HepG2 (cell line): ENCODE measurements at regions not wholly inside any gene's neighbourhood (a gene's known extent, or its start where the extent isn't known, plus 50 kb on each side); places are given as distances from the start of the nearest gene placed in this dataset.

Source experiments
- DPF2 ChIP-seq: sonication (generic); formaldehyde crosslinking; IDR thresholded peaks from 2 replicates; pipeline ENCODE4 v1.4.0; 2020; ENCODE audit warnings: mild to moderate bottlenecking, low read depth, missing genetic modification reagents, borderline replicate concordance
- FOXP4 ChIP-seq: sonication (generic); formaldehyde crosslinking; IDR thresholded peaks from 2 replicates; pipeline ENCODE4 v1.4.0; 2020; ENCODE audit warnings: missing genetic modification reagents
- MTF2 ChIP-seq: sonication (generic); formaldehyde crosslinking; IDR thresholded peaks from 2 replicates; pipeline ENCODE4 v1.5.0; 2020; ENCODE audit warnings: missing genetic modification reagents, borderline replicate concordance
- PTBP1 ChIP-seq: fragments of 200-400 bp; formaldehyde crosslinking; IDR thresholded peaks from 2 replicates; pipeline ENCODE4 v1.6.1; 2018; ENCODE audit warnings: low read length, low read depth; ENCODE audit not compliant: poor library complexity, severe bottlenecking
- SNAPC4 ChIP-seq: sonication (generic); formaldehyde crosslinking; IDR thresholded peaks from 2 replicates; pipeline ENCODE4 v1.4.0; 2020; ENCODE audit warnings: mild to moderate bottlenecking, missing genetic modification reagents
- THAP7 ChIP-seq: sonication (generic); formaldehyde crosslinking; IDR thresholded peaks from 2 replicates; pipeline ENCODE4 v1.8.1; 2023; ENCODE audit warnings: mild to moderate bottlenecking, missing genetic modification reagents
- ZNF326 ChIP-seq: sonication (generic); formaldehyde crosslinking; IDR thresholded peaks from 2 replicates; pipeline ENCODE4 v1.4.0; 2020; ENCODE audit warnings: missing genetic modification reagents, borderline replicate concordance
- ZNF619 ChIP-seq: sonication (generic); formaldehyde crosslinking; IDR thresholded peaks from 2 replicates; pipeline ENCODE4 v1.4.0; 2020; ENCODE audit warnings: mild to moderate bottlenecking, missing genetic modification reagents
- ZNF777 ChIP-seq: sonication (generic); formaldehyde crosslinking; IDR thresholded peaks from 2 replicates; pipeline ENCODE4 v1.4.0; 2020; ENCODE audit warnings: missing genetic modification reagents
- ZNF788 ChIP-seq: sonication (generic); formaldehyde crosslinking; IDR thresholded peaks from 2 replicates; pipeline ENCODE4 v1.5.0; 2020; ENCODE audit warnings: mild to moderate bottlenecking, missing genetic modification reagents, borderline replicate concordance
- TF ChIP-seq, protein P1 (sequence below): sonication (generic); formaldehyde crosslinking; IDR thresholded peaks from 2 replicates; pipeline ENCODE4 v1.4.0; 2020; ENCODE audit warnings: missing genetic modification reagents, borderline replicate concordance

DNA sequence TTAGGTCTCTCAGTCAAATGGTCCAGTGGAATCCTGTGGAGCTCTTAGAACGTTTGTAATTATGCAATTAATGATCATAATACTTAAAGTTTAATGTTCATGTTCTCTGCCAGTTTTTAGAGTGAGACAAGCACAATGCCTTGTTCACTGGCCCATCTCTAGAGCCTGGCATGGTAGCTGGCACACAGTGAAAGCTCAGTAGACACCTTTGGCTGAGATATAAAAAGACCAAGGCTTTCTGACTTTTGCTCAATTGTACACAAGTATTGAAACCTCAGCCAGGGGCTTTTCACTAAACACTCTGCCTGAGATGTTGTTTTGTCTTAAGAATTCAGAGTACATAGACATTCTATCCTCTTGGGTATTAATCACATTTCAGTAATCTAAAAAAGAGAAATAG lies 241.8 kb upstream of the ATP2B1 start (continued):
- no peak for TF ChIP-seq THAP7
- TF ChIP-seq ZNF788 (CRISPR knock-in tag) = no peak
- TF ChIP-seq SNAPC4 (CRISPR knock-in tag) = no peak
- no peak for TF ChIP-seq ZNF777
- no peak for TF ChIP-seq DPF2 (CRISPR knock-in tag)
- TF ChIP-seq ZNF619 (CRISPR knock-in tag) = no peak
- TF ChIP-seq FOXP4 (CRISPR knock-in tag) = no peak
- TF ChIP-seq ZNF326 (CRISPR knock-in tag) = no peak
- TF ChIP-seq, protein P1, sequence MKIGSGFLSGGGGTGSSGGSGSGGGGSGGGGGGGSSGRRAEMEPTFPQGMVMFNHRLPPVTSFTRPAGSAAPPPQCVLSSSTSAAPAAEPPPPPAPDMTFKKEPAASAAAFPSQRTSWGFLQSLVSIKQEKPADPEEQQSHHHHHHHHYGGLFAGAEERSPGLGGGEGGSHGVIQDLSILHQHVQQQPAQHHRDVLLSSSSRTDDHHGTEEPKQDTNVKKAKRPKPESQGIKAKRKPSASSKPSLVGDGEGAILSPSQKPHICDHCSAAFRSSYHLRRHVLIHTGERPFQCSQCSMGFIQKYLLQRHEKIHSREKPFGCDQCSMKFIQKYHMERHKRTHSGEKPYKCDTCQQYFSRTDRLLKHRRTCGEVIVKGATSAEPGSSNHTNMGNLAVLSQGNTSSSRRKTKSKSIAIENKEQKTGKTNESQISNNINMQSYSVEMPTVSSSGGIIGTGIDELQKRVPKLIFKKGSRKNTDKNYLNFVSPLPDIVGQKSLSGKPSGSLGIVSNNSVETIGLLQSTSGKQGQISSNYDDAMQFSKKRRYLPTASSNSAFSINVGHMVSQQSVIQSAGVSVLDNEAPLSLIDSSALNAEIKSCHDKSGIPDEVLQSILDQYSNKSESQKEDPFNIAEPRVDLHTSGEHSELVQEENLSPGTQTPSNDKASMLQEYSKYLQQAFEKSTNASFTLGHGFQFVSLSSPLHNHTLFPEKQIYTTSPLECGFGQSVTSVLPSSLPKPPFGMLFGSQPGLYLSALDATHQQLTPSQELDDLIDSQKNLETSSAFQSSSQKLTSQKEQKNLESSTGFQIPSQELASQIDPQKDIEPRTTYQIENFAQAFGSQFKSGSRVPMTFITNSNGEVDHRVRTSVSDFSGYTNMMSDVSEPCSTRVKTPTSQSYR = no peak
- no peak for TF ChIP-seq MTF2
- no peak for TF ChIP-seq PTBP1
